Left ventricle myocardium inferior (tissue), 1 donor: ENCODE measurements at regions not wholly inside any gene's neighbourhood (a gene's known extent, or its start where the extent isn't known, plus 50 kb on each side); places are given as distances from the start of the nearest gene placed in this dataset.

Experiments
- DNase-seq: peaks from one replicate; pipeline ENCODE4 v3.0.0-alpha.2; 2020
- H3K27ac ChIP-seq: fragments of 200-600 bp; replicated peaks from 2 replicates; pipeline ENCODE4 v1.8.0; 2021
- H3K27me3 ChIP-seq: fragments of 200-600 bp; 2 replicates; pipeline ENCODE4 v1.8.0; 2021; ENCODE audit warnings: low read depth
- H3K36me3 ChIP-seq: fragments of 200-600 bp; 2 replicates; pipeline ENCODE4 v1.8.0; 2021
- H3K4me1 ChIP-seq: fragments of 200-600 bp; 2 replicates; pipeline ENCODE4 v1.8.0; 2021
- H3K4me3 ChIP-seq: fragments of 200-600 bp; 2 replicates; pipeline ENCODE4 v1.8.0; 2021; ENCODE audit warnings: mild to moderate bottlenecking, moderate library complexity
- H3K9me3 ChIP-seq: fragments of 200-600 bp; replicated peaks from 2 replicates; pipeline ENCODE4 v1.8.0; 2021
- intact Hi-C: fragments of 100-400 bp; cut with micrococcal nuclease; formaldehyde crosslinking; loops from one replicate; pipeline ENCODE4 v1.11.0; 2022
- TF ChIP-seq, protein P1 (sequence below): fragments of 200-600 bp; IDR thresholded peaks from 2 replicates; pipeline ENCODE4 v1.8.0; 2021; ENCODE audit warnings: antibody characterized with exemption, mild to moderate bottlenecking, borderline replicate concordance
- donor health status: DM: no; HTN: yes; CAD: no; lungs with severe emphysema.

DNA sequence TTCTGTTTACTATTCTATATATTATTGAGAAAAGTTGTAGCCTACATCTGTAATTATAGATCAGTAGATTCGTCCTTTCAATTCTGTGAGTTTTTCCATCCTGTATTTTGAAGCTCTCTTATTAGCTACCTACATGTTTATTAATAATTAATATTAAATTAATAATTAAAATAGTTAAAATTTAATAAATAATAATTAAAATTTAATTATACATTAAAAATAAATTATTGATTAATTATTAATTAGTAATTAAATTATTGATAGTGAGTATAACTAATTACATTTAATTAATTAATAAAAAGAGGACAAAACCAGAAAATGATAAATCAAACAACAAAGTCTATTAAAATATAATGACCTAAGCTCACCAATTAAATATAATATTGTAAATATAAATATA, 606.6 kb upstream of the ROBO1 start:
- Histone ChIP-seq H3K27ac (no peak overlapping the region), H3K36me3 (no peaks in the 10 kb centered on the region), H3K9me3 (peaks cover 12% of the 10 kb centered on the region), H3K4me3 (no peak overlapping the region), H3K27me3 (no peaks in the 10 kb centered on the region), H3K4me1 (no peaks in the 10 kb centered on the region)
- TF ChIP-seq, protein P1, sequence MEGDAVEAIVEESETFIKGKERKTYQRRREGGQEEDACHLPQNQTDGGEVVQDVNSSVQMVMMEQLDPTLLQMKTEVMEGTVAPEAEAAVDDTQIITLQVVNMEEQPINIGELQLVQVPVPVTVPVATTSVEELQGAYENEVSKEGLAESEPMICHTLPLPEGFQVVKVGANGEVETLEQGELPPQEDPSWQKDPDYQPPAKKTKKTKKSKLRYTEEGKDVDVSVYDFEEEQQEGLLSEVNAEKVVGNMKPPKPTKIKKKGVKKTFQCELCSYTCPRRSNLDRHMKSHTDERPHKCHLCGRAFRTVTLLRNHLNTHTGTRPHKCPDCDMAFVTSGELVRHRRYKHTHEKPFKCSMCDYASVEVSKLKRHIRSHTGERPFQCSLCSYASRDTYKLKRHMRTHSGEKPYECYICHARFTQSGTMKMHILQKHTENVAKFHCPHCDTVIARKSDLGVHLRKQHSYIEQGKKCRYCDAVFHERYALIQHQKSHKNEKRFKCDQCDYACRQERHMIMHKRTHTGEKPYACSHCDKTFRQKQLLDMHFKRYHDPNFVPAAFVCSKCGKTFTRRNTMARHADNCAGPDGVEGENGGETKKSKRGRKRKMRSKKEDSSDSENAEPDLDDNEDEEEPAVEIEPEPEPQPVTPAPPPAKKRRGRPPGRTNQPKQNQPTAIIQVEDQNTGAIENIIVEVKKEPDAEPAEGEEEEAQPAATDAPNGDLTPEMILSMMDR = no peak
- no peak for DNase-seq
- intact Hi-C loops = no loop called here

- intact Hi-C loops = no loop called here
Observed at GRCh38 chr3:80368616-80369015, 600.8 kb upstream of the ROBO1 start.

GRCh38 chr3:80366808-80367548, 599.2 kb upstream of the ROBO1 start:
- intact Hi-C loops = no loop called here
- Histone ChIP-seq H3K4me3 (no peak overlapping the region), H3K27me3 (no peaks in the 10 kb centered on the region), H3K27ac (no peak overlapping the region), H3K4me1 (no peaks in the 10 kb centered on the region), H3K9me3 (no peaks in the 10 kb centered on the region), H3K36me3 (no peaks in the 10 kb centered on the region)
- no peak for DNase-seq
- TF ChIP-seq, protein P1 = no peak

More at GRCh38 chr3:80368616-80369015, 600.8 kb upstream of the ROBO1 start:
- Histone ChIP-seq H3K27me3 (no peaks in the 10 kb centered on the region), H3K27ac (no peak overlapping the region), H3K4me1 (no peaks in the 10 kb centered on the region), H3K4me3 (no peak overlapping the region), H3K9me3 (no peaks in the 10 kb centered on the region), H3K36me3 (no peaks in the 10 kb centered on the region)
- TF ChIP-seq, protein P1 = no peak
- no peak for DNase-seq

- no peaks in the 10 kb centered on the region for H3K9me3 ChIP-seq
- H3K36me3 ChIP-seq = no peaks in the 10 kb centered on the region
- TF ChIP-seq, protein P1 = no peak
- H3K27ac ChIP-seq = no peak overlapping the region
- no peak overlapping the region for H3K4me3 ChIP-seq
- no peak for DNase-seq
- H3K27me3 ChIP-seq = no peaks in the 10 kb centered on the region
- intact Hi-C loops = no loop called here
- H3K4me1 ChIP-seq = no peaks in the 10 kb centered on the region
Observed at GRCh38 chr3:80357761-80358160, 590.0 kb upstream of the ROBO1 start.

GRCh38 chr3:80355144-80355543, 587.3 kb upstream of the ROBO1 start:
- intact Hi-C loops = no loop called here
- H3K4me3 ChIP-seq = no peak overlapping the region
- H3K27ac ChIP-seq = no peak overlapping the region
- H3K36me3 ChIP-seq = no peaks in the 10 kb centered on the region
- TF ChIP-seq, protein P1 = no peak
- H3K4me1 ChIP-seq = no peaks in the 10 kb centered on the region
- no peak for DNase-seq
- no peaks in the 10 kb centered on the region for H3K27me3 ChIP-seq
- H3K9me3 ChIP-seq = no peaks in the 10 kb centered on the region
